ENCODE measurements at regions not wholly inside any gene's neighbourhood (a gene's known extent, or its start where the extent isn't known, plus 50 kb on each side); places are given as distances from the start of the nearest gene placed in this dataset.
"Not testable (repeated sequence)": the region's sequence is repeated elsewhere in the genome, so short reads cannot be mapped to it uniquely, and the experiment has no call there.

DNA sequence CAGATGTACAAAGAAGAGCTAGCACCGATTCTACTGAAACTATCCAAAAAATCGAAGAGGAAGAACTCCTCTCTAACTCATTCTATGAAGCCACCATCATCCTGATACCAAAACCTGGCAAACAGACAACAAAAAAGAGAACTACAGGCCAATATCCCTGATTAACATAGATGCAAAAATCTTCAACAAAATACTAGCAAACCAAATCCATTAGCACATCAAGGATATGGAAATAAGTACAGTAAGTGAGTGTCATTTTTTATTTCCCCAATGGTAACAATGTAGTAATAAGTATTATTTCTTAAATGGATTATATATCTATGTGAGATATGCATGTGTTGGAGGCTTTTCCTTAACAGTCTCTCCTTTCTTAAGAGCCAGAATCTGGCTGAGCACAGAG lies 134.5 kb upstream of the SMLR1 start:
- no peak for DNase-seq (ENCODE audit: extremely low read depth in 1 of 11, low read depth in 9 of 11, low spot score in 4 of 11)

DNA sequence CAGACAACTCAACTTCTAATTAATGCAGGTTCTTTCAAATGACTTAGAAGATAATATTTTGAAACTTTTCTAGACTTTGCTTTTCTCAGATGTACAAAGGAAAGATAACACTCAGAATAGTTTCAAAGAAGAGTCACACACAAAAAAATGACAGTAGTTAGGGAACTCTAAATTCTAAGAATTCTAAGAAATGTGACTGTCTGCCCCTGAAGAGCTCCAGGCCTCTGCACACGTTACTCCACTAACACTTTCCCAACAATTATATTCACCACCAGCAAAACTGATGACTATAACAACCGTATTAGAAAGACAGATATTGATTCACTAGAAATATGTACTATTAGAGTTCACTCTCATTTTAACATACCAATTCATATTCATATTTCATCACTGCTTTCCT lies 133.3 kb upstream of the SMLR1 start:
- DNase-seq (ENCODE audit: extremely low read depth in 1 of 11, low read depth in 9 of 11, low spot score in 4 of 11): no peak

DNA sequence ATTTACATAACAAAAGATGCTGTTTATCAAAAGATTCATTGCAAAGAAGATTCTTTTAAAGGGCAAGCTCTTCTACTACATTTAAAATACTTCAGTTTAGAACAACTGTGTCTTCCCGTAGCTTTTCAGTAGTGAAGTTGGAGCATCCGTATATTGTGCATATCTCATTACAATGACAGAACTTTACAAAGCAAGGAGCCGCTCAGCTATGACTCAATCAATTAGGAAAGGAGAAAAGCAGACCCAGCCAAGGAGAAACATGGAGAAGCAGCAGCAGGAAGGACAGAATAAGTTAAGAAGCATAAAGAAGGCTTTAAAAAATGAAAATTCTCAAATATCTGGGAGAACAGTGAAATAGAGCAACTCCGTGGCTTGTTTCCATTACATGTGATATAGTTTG lies 132.6 kb upstream of the SMLR1 start:
- DNase-seq (ENCODE audit: extremely low read depth in 1 of 11, low read depth in 9 of 11, low spot score in 4 of 11): no peak

DNA sequence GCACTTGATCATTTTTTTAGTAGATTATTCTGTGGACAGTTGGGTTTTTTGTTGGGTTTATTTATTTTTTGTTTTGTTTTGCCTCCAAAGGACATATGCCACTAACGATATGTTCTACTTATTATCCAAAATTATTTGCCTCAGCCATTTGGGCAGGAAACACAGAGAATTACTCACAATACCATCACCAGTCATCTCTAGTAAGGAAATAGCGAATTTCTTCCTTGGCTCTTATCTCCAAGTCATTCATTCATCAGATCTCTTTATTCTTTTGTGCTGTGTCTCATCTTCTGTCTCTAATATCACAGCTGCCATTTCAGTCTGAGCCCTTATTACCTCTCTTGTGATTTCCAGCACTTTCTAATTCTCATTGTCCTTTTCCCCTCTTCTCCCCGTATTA lies 130.4 kb upstream of the SMLR1 start:
- DNase-seq (ENCODE audit: extremely low read depth in 1 of 11, low read depth in 9 of 11, low spot score in 4 of 11): no peak

DNA sequence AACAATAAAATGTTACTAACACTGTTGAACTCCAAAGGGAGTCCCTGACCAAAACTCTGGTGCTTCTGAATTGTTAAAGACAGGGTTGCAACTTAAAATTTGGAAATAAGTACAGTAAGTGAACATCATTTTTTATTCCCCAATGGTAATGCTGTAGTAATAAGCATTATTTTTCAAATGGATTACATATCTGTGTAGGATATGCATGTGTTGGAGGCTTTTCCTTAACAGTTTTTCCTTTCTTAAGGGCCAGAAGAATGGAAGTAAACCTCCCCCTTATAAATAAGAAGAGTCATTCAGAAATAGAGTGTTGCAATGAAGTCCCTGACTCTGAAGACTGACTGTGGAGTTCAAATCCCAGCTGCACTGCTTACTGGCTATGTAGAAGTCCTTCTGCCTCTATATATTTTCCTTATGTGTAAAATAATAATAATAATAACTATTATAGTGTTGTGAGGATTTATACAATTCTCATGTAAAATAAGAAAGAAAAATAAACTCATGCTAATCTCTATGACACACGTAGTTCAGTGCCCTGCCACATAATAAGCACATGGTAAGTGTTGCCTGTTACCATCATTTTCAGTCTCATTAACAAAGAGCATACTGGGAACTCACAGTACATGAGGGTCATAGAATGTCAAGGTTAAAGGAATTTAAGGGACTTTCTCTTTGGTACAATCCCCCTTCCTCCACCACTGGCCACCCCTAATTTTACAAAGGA lies 129.8 kb upstream of the SMLR1 start:
- no peak for DNase-seq (ENCODE audit: extremely low read depth in 1 of 11, low read depth in 9 of 11, low spot score in 4 of 11)

DNA sequence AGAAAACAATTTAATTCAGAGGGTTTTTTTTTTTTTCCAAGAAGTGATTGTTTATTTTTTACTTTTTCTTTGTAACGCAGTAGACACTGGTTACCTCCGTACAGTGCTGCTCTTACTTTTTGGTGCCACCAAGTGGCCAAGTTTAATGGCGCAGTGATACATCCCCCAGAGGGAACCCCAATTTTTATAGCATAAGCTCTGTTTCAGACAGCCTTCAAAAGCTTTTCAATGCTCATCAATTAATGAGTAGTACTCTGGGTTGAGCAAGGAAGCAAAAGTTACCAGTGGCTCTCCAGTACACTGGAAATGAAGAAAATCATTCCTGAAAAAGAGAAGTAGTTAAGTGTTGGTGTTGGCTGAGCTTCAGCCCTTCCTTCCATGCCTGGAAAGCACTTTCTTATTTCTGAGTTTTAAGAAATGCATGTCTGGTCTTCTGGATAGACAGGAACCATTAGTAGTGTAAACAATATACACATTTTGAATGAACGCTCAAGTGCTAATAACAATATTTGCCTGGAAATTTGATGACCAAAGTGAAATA lies 129.1 kb upstream of the SMLR1 start:
- peak in 1 of 11 donors; percentile 15 for DNase-seq (ENCODE audit: extremely low read depth in 1 of 11, low read depth in 9 of 11, low spot score in 4 of 11)

DNA sequence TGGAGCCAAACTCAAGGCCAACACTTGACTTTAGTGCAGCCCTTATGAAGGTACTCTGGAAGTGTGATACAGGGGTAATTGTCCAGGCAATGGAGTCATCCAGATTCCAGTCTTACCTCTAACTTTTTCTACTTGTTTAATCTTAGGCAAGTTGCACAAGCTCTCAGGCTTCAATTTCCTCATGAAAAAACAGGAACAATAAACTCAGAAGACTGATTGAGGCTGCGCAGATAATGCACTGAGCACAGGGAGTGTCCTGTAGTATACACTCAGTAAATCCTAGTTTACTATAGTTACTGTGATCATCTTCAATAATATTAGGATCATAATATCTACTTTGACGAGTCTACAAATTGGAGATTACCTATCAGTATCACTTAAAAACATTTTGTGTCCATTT lies 127.5 kb upstream of the SMLR1 start:
- DNase-seq (ENCODE audit: extremely low read depth in 1 of 11, low read depth in 9 of 11, low spot score in 4 of 11): no peak

DNA sequence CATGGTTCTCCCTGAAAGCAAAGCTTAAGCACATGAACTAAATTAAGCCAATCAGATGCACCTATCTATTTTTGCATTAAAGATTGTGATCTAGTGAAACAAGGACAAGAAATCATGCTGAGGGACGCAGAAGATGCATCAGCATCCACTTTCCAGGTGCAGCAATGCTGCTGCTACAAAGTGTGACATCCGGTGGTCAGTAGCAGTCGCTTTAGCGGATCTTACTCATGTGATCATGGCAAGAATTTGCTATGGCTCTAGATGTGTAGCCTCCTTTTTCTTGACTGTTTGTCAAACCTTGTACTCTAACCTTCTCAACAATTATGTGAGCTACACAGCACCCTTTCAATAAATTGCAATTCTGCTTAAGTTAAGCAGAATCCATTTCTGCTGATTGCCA lies 126.8 kb upstream of the SMLR1 start:
- DNase-seq (ENCODE audit: extremely low read depth in 1 of 11, low read depth in 9 of 11, low spot score in 4 of 11): no peak

DNA sequence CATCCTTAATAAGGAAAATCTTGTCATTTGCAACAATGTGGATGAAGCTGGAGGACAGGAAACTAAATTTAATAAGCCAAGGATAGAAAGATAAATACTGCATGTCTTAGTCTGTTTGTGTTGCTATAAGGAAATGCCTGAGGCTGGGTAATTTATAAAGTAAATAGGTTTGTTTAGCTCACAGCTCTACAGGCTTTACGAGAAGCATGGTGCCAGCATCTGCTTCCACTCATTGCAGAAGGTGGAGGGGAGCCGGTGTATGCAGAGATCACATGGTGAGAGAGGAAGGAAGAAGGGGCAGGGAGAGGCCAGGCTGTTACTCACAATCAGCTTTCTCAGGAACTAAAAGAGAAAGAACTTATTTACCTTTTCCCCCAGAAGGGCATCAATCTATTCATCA lies 118.9 kb upstream of the SMLR1 start:
- peak in 1 of 11 donors; percentile 9 for DNase-seq (ENCODE audit: extremely low read depth in 1 of 11, low read depth in 9 of 11, low spot score in 4 of 11)

DNA sequence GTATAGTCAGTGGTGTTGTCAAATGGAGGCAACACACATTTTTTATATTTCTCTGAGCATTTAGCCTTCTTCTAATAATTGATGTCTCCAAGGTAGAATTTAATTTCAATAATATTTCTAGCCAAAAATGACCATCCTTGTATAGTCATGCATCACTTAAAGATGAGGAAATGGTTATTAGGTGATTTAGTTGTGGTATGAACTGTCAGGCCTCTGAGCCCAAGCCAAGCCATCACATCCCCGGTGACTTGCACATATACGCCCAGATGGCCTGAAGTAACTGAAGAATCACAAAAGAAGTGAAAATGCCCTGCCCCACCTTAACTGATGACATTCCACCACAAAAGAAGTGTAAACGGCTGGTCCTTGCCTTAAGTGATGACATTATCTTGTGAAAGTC lies 115.6 kb upstream of the SMLR1 start:
- DNase-seq (ENCODE audit: extremely low read depth in 1 of 11, low read depth in 9 of 11, low spot score in 4 of 11): not testable (repeated sequence)

DNA sequence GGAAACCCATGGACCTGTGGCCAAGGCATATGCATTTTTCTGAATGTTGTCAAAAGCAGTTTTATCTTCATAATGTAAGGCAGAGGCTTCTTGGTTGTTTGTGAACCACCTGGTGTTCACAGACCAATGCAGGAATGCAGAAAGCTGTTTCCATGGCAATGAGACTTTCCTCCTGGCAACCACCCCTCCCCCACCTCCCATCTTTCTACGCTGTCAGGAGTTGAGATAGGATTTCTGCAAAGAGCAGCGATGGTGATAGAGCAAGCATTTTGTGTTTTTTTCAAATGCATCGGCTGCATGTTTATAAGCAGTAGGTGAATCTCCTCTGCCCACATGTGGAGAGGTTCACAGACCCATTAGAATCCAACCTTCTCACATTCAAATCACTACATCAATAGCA lies 114.1 kb upstream of the SMLR1 start:
- DNase-seq (ENCODE audit: extremely low read depth in 1 of 11, low read depth in 9 of 11, low spot score in 4 of 11): peak in 4 of 11 donors; percentile 11 to 38 (median 20)

DNA sequence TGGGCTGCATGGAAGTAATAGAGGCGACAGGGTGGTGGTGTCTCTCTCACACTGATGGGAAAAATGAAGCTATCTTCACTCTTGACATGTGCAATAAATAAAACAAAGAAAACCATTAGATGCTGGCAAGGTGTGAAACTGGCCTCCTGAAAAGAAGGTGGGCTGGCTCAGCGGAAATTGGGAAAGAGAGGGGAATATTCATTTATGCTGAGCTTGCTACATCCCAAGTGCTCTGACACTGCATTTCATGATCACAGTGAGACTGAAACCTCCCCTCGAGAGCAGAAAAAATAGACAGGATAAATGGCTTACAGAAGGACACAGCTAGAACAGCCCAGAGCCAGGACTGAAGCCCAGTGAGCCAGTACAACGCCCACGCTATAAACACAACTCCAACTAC lies 112.1 kb upstream of the SMLR1 start:
- DNase-seq (ENCODE audit: extremely low read depth in 1 of 11, low read depth in 9 of 11, low spot score in 4 of 11): no peak

DNA sequence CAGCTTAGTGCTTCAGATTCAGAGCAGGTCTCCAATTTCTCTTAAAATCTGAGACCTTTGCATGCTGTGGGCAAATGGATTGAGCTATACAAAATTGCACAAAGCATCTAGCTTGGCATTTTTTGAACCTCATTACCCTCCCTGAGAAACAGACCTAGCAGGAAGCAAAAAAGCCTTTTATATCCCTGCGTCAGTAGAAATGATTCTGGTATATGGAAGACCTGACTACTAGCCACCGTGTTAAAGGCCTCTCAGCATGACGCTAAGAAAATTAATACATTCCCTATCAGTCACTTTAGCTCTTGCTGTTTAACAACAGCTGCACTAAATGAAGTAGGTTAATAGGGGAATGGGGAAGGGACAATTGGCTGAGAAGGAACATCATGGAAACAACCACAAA lies 110.7 kb upstream of the SMLR1 start:
- DNase-seq (ENCODE audit: extremely low read depth in 1 of 11, low read depth in 9 of 11, low spot score in 4 of 11): no peak

DNA sequence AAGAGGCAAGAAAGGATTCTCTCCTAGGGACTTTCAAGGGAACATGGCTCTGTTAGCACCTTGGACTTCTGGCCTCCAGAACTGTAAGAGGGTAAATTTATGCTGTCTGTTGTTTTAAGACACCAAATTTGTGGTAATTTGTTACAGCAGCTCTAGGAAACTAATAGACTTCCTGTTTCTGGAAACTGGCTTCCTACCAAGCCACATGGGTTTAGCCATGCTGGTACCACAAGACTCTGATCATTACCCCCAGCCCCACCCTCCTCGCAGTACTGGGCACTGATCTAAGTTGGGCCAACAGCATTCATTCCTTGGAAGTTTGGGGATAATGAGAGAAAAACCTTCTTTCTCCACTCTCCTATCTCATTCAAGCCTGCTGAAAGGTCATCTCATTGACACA lies 109.5 kb upstream of the SMLR1 start:
- no peak for DNase-seq (ENCODE audit: extremely low read depth in 1 of 11, low read depth in 9 of 11, low spot score in 4 of 11)

DNA sequence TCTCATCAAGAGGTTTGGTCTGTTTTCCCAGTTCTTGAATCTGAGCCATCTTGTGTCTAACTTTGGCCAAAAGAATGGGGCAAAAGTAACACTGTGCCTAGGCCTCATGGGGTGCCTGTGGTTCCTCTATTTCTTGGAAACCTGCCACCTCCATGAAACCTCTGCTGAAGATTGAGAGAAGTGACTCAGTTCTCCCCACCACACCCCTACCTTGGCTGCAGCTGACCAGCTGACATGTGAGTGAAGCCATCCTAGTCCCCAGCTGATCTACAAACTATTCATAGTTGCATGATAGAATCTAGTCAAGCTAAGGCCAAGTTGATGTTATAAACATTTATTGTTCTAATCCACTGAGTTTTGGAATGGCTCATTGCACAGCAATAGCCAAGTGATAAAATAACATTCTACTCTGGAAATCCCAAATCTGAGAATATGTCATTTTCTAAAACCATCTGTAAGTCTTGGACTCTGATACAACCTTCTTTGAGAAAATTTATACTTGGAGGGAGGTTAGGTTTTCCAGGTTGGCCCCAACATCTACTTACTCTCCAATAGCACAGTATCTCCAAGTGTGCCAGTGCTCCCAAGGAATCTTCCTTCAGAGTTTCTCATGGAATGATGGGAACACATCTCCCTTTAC lies 107.0 kb upstream of the SMLR1 start:
- no peak for DNase-seq (ENCODE audit: extremely low read depth in 1 of 11, low read depth in 9 of 11, low spot score in 4 of 11)

DNA sequence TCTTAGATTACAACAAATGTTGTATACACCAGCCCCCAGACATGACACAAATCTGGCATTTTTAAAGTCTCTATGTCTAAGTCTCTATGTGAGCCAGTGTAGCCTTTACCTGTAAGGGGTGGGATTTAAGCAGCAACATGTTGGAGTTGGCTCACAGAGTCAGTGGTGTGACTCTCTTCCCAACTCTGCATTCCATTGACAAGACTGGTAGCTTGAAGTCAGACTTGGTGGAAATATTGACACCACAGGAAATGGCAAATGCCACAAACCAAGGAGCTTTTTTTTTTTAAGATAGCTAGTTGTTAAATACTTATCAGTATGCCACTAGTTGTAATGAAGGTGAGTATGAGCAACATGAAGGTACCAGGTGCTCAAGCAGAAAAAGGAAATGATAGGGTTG lies 103.1 kb upstream of the SMLR1 start:
- DNase-seq (ENCODE audit: extremely low read depth in 1 of 11, low read depth in 9 of 11, low spot score in 4 of 11): no peak

DNA sequence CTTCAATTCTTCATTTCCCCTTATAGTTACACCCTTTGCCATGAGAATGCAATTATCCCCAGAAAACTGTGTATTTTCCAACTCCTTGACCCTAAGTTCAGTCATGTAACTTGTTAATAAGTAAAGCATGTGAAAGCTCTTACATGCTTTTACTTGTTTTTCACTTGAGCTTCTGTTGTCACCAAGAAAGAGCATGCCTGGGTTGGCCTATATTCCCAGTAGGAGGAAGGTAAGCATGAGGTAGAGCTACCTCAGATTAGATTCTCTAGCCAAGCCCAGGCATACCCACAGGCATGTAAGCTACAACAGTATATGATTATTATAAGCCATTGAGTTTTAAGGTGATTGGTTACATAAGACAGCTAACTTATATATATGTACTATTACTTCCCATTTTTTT lies 101.7 kb upstream of the SMLR1 start:
- no peak for DNase-seq (ENCODE audit: extremely low read depth in 1 of 11, low read depth in 9 of 11, low spot score in 4 of 11)

DNA sequence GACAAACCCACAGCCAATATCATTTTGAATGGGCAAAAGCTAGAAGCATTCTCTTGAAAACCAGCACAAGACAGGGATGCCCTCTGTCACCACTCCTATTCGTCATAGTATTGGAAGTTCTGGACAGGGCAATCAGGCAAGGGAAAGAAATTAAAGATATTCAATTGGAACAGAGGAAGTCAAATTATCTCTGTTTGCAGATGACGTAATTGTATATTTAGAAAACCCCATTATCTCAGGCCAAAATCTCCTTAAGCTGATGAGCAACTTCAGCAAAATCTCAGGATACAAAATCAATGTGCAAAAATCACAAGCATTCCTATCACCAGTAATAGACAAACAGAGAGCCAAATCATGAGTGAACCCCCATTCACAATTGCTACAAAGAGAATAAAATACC lies 99.1 kb upstream of the SMLR1 start:
- not testable (repeated sequence) for DNase-seq (ENCODE audit: extremely low read depth in 1 of 11, low read depth in 9 of 11, low spot score in 4 of 11)

DNA sequence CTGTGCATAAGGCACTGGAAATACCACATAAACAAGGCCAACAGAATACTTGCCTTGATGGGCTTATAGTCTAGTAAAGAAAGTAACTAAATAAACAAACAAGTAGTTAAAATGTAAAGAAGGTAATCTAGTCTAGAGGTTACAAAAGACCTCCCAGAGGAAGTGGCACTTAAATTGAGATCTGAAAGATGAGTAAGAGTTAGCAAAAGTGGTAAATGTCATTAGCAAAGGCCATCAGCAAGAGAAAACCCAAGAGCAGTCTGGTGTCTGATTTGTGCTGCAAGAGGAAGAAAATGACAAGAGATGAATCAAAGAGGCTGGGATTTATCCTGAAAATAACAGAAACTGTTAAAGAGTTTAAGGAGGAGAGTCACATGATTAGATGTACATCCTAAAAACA lies 96.6 kb upstream of the SMLR1 start:
- no peak for DNase-seq (ENCODE audit: extremely low read depth in 1 of 11, low read depth in 9 of 11, low spot score in 4 of 11)

DNA sequence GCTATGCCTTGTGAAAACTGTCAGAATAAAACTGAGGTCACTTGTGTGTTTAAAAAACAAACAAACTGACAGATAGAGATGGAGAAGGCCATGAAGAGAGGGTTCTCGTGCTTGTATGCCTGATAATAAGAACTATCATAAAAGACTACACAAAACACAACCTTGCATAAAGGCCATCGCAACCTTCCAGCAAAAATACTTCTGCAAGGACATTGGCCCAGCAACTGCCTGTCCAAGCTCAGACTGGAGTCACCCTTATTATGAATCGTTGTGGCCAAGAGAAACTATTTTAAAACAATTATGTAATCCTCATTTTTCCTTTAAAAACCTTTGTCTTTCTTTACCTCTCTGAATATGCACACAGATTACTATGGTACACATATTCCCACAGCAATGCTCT lies 93.0 kb upstream of the SMLR1 start:
- no peak for DNase-seq (ENCODE audit: extremely low read depth in 1 of 11, low read depth in 9 of 11, low spot score in 4 of 11)

DNA sequence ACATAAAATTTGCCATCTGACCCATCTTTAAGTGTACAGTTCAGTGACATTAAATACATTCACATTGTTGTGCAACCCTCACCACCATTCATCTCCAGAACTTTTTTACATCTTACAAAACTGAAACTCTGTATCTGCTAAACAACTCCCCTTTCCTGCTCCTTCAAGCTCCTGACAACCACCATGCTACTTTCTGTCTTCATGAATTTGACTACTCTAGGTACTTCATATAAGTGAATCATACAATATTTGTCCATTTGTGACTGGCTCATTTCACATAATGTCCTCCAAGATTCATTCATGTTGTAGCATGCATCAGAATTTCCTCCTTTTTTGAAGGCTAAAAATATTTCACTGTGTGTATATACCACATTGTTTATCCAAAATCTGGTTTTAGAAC lies 86.9 kb upstream of the SMLR1 start:
- DNase-seq (ENCODE audit: extremely low read depth in 1 of 11, low read depth in 9 of 11, low spot score in 4 of 11): no peak
